ENCODE measurements at regions not wholly inside any gene's neighbourhood (a gene's known extent, or its start where the extent isn't known, plus 50 kb on each side); places are given as distances from the start of the nearest gene placed in this dataset.

DNA sequence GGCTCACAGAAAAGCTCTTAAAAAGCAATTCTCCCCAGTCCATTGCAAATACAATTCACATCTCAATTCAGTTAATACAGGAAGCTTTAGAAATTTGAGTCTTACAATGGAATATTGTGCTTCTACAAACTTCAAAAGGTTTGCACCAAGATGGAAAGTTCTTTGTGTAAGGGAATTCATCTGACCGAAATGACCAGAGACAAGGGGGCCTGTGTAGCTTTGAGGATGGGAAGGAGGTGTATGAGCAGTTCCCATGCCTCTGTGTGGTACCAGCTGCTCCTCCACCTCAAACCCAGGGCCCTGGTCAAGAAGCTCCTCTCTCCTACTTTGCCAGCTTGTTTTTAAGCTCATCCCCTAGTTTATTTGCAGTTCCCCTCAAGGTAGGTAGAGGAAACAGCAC is 312.8 kb upstream of the PKDCC start:
- TF ChIP-seq POLR2A (IDR thresholded peaks at IDR 0.05) (no peak), EP300 (IDR thresholded peaks at IDR 0.05) (no peak)

Data from stomach (tissue), 4 donors.